ENCODE measurements at regions not wholly inside any gene's neighbourhood (a gene's known extent, or its start where the extent isn't known, plus 50 kb on each side); places are given as distances from the start of the nearest gene placed in this dataset.

GRCh38 chr1:212234431-212235395 lies 50.5 kb upstream of the PPP2R5A start:
- TF ChIP-seq ZNF274 (IDR thresholded peaks at IDR 0.05; ENCODE audit: low read depth, low read length) (no peak), YY1 (IDR thresholded peaks at IDR 0.05; ENCODE audit: insufficient read depth, insufficient read length) (no peak)

Data from NT2/D1 (cell line).